GM19463 (cell line): ENCODE measurements at regions not wholly inside any gene's neighbourhood (a gene's known extent, or its start where the extent isn't known, plus 50 kb on each side); places are given as distances from the start of the nearest gene placed in this dataset.
"Not testable (repeated sequence)": the region's sequence is repeated elsewhere in the genome, so short reads cannot be mapped to it uniquely, and the experiment has no call there.

Source experiments
- ATAC-seq: cut with Tn5 transposase; IDR thresholded peaks from one replicate; pipeline ENCODE4 v1.9.1; 2021; ENCODE audit warnings: mild to moderate bottlenecking, moderate library complexity; ENCODE audit not compliant: unreplicated experiment

- no peak for ATAC-seq
Measured at GRCh38 chr6:155894262-155894661, 438.6 kb upstream of the NOX3 start.

GRCh38 chr6:155890409-155890808 is 434.8 kb upstream of the NOX3 start:
- no peak for ATAC-seq

DNA sequence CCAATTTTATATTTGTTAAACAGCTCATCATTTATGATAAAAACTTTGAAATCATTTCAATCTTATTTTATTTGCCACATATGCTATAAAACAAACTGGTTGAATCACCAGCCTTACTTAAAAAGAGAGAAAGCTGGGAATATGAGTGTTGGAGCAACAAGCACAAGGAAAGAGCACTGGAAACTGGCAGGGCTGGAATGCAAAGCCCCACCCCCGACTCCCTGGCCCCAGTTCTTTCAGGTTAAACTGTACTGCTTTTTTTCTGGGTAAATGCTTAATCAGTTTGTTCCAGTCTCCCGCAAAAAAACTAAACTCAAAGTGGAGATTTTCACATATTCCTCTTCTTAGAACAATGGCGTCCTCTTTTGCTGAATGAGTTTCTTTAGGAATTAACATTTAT is 433.8 kb upstream of the NOX3 start:
- ATAC-seq = no peak

DNA sequence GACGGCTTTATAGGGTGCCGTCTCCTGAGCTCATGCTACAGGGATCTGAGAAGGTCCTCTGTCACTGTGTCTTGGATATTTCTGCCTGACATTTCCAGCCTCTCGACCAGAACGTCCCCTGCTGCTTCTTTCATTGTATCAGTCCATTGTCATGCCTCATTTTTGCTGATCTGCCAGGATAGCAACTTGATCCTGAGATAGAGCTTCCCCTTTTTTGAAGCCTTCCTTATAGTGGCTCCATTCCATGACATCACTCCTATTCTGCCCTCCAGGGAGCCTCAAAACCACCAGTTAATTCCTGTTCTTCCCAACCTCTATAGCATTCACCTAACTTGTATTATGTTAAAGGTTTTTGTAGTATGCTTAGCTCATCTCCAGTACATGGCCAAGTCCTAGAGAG is 431.8 kb upstream of the NOX3 start:
- ATAC-seq = no peak

DNA sequence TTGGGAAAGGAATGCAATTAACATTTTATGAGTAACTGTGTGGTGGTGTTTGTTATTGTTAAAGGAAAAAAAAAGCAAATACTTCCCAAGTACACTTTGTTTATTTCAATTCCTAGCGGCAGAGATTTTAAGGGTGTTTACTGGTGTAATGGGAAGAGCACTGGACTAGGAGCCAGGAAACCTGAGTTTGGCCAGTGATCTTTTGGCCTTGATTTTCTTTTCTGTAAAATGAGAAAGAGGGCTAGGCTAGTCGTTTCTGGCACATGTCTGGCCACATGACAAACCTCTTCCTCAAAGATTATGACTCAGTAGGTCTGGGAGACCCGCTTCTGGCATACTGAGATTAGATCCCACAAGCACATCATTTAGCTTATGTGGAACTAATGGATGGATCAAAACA is 428.1 kb upstream of the NOX3 start:
- ATAC-seq = no peak

DNA sequence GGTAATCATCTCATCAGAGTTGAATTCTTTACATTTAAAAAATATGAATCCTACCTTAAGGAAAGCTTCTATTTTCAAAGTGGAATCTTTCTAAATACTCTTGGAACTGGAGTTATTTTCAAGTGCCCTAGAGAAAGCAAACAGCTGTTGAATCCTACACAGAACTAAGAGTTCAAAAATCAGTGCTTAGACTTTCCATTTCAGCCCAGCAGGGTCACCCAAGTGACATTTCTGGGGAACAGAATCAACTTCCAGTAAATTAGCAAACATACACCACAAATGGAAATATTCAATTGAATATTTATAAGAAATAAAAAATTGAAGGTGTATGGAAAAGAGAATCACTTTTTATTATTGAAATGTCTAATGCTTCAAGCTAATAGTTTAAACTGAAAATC is 427.7 kb upstream of the NOX3 start:
- no peak for ATAC-seq

DNA sequence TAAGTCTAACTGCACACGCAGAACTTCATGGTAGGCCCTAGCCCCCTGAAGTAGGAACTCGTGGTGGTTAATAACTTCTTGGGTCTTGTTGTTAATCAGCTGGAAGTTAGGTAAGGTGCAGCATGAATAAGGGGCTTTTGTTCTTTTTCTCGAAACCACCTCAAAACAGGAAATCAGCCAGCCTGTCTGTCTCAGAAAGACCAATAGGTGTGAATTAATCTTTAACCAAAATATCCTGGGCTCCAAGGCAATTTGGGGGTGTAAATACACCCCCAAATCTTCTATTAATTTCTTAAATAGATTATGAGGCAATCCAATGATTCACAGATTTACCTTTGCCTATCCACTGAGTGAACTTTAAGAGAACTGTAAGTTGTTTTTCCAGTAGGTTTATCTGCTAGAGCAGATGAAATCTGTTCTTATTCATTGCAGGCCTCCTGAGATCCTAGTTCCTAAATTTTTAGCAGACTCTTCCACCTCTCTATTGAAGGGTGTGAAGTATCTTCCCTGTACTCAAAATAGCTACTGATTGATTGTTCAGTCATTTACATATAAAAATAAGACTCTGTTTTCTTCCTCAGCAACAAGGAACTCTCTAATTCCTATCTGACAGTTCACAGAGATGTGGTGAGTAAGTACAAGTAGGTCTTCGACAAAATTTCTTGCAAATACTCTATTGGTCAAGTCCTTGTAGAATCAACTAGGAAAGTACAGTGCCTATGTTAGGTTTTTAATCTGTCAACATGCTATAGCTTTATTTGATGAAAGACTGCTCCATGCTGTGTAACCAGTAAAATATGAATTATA is 427.1 kb upstream of the NOX3 start:
- ATAC-seq = peak; percentile 83

- ATAC-seq = peak; percentile 38
Measured at GRCh38 chr6:155881826-155882526, 426.3 kb upstream of the NOX3 start.

DNA sequence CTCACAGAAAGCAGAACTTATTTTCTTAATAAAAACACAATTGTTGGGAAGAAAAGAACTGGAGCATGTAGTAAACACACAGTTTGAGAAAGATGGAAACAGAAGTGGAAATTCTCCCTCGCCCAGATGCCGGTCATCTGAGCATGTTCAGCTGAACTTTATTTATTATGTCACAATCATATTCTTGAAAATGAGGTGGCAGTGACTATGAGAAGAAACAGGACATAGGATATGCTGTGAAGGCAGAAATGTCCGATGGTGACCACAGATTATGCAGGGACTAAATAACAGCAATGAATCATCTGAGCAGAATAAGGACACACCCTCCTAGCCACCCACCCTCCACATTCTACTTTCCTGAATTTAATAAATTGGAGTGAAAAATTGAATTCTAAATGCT is 425.3 kb upstream of the NOX3 start:
- no peak for ATAC-seq

DNA sequence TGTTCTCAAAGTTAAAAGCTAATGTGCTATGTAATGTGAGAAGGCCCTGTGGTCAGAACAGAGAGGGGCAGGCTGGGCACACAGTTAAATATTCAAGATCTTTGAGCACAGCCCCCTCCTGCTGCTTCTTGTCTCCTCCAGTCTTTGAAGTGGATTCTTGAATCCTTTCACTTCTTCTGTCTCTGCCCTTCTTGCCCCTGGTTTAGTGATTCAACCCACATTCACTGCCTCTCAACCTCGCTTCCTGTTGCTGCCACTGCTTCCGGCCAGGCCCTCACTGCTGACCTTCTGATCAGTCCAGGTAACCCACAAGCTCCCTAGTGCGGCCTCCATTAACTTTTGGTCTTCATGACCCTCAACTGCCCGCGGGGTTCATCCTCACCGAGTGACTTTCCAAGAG is 417.3 kb upstream of the NOX3 start:
- no peak for ATAC-seq

DNA sequence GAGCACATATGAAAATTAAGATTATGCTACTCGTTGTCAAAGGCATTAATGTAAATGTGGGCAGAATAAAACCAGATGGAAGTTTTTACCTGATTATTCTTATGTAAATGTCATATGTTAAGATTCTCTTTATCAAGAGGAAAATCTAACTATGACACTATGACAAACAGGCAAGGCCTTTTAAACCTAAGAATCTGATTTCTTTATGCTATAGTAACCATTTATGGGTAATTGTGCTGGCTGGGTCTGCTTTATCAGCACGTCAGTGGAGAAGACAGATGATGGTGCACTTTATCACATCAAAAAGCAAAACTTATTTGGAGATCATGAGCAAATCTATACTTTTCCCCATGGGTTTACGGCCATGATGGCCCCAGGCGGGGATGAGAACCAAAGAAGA is 412.0 kb upstream of the NOX3 start:
- no peak for ATAC-seq

GRCh38 chr6:155866676-155867390 is 411.2 kb upstream of the NOX3 start:
- ATAC-seq = not testable (repeated sequence)

GRCh38 chr6:155861821-155862220 is 406.2 kb upstream of the NOX3 start:
- no peak for ATAC-seq

GRCh38 chr6:155858906-155859305 is 403.3 kb upstream of the NOX3 start:
- not testable (repeated sequence) for ATAC-seq

GRCh38 chr6:155854787-155855186 is 399.1 kb upstream of the NOX3 start:
- no peak for ATAC-seq

DNA sequence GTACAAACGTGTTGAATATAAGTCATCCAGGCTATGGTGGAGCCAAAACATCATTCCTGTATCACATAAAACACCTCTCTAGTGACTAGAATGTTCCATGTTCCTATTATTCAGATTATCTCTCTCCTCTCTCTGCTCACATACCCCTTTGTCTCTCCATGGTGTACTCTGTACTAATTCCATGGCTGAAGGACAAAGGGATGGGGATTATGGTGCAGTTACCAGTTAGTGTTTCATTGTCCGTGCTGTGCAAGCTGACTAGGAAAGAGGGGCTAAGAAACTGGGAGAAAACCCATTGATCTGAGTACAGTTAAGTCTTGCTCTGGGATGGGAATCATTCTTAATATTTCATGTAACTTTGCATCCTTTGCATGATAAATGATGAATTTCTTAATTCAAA is 397.4 kb upstream of the NOX3 start:
- ATAC-seq = no peak

GRCh38 chr6:155850408-155850841 is 394.8 kb upstream of the NOX3 start:
- no peak for ATAC-seq

- ATAC-seq = no peak
Measured at GRCh38 chr6:155847711-155848110, 392.1 kb upstream of the NOX3 start.

DNA sequence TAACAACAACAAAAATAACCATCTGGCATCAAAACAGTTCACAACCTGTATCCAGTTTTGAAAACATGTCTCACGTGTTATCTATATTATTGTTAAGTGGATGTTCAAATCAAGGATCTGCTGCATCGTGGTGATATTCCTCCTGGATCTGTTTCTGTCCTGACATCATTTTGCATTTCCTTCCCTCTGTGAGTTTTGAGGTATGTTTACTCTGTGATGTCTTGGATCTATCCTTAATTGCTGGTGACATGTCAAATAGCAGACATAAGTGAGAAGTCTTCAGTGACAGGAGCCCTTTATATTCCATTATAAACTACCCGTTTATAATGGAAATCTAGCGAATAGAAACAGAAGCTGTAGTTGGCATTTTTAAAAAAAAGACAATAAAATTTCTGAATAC is 381.8 kb upstream of the NOX3 start:
- ATAC-seq = no peak

DNA sequence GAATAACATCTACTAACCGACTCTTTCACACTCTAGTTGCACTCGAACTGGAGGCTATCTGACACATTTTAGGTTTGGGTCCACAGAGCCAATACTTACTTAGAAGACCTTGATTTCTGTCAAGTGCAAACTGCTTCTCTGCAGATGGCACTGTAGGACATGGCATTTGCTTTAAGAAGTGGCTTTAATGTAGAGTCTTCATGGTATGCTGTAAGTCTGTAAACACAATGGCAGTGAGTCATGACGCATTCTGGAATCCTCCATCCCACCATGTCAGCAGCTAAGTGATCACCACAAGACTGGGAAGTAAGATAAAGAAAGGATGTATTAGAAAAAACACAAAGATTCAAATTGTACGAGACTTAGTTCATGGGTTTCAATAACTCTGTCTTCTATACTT is 377.0 kb upstream of the NOX3 start:
- no peak for ATAC-seq

DNA sequence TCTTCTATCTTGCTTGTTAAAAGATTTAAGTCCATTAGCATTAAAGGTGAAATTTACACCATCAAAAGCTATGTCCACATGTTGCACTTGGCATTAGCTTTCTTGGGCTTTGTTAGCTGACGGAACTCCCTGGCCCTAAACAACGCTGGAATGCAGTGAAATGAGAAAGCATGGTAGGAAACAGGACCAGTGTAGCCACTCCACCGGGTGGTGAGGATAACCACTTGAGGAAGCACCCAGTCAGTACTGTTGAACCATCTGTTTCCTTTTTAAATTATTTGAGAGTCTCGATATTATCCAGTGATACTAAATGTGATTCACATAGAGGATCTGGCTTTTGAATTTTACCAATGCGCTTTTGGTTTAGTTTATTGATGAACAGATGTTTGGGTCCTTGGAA is 374.9 kb upstream of the NOX3 start:
- ATAC-seq = no peak

GRCh38 chr6:155829646-155830045 is 374.0 kb upstream of the NOX3 start:
- ATAC-seq = no peak
